ENCODE measurements at regions not wholly inside any gene's neighbourhood (a gene's known extent, or its start where the extent isn't known, plus 50 kb on each side); places are given as distances from the start of the nearest gene placed in this dataset.
"Not testable (repeated sequence)": the region's sequence is repeated elsewhere in the genome, so short reads cannot be mapped to it uniquely, and the experiment has no call there.

DNA sequence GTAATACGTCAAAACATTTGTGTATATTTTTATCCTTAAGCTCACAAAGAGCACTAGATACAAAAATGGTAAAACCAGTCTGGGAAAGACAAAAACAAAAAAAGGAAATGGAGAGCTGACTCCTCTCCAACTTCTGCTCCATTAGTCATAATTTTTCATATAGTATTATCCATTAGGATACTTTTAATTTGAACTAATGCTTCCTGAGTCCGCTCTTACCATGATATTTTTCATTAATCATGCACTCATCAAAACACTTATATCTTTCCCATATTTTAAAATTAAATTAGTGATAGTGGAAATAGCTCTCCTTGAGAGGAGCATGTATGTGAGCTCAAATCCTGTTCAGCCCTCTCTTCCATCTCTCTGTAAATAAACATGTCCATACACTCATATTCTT, 1093.0 kb upstream of the MIR17HG start:
- Histone ChIP-seq H3K27ac (ENCODE audit: insufficient read depth, low read length, poor library complexity, severe bottlenecking) (no peak overlapping the region), H3K36me3 (ENCODE audit: control insufficient read depth, insufficient read depth, low read length) (no peaks in the 10 kb centered on the region), H3K9me3 (ENCODE audit: control insufficient read depth in 2 of 2, low read length in 2 of 2) (peaks cover 0 to 4% of the 10 kb centered on the region in 2 experiments), H3K4me1 (ENCODE audit: control insufficient read depth, insufficient read depth, low read length, poor library complexity, severe bottlenecking) (no peaks in the 10 kb centered on the region), H3K4me3 (ENCODE audit: low read depth, low read length) (no peak overlapping the region), H3K27me3 (ENCODE audit: control insufficient read depth, insufficient read depth, low read length) (no peaks in the 10 kb centered on the region)
- Mint-ChIP-seq H3K27me3 (no peaks in the 10 kb centered on the region), H3K27ac (no peak overlapping the region), H3K9me3 (peaks cover 0 to 44% (median 9%) of the 10 kb centered on the region in 7 donors), H3K36me3 (no peaks in the 10 kb centered on the region), H3K4me3 (no peak overlapping the region), H3K4me1 (no peaks in the 10 kb centered on the region)
- ATAC-seq (ENCODE audit: low read depth in 2 of 2) (no peak), DNase-seq (no peak)

DNA sequence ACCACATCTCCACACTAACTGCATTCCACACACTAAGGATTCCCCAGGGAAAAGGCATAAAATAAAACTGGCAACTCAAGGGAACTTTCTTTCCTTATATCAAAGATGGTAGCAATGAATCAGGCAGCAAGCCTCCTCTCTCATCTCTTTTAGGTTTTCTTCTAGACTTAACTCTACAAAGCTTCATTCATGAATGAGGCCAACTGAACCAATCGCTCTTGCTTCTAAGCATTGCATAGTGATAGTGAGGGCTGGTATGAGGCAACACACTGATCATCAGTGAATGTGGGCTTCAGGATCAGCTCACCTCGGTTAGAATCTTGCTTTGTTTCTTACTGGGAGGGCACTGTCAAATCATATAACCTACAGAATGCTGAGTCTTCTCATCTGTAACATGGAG, 1090.7 kb upstream of the MIR17HG start:
- H3K4me1 Mint-ChIP-seq = no peaks in the 10 kb centered on the region
- H3K36me3 ChIP-seq (ENCODE audit: control insufficient read depth, insufficient read depth, low read length) = no peaks in the 10 kb centered on the region

DNA sequence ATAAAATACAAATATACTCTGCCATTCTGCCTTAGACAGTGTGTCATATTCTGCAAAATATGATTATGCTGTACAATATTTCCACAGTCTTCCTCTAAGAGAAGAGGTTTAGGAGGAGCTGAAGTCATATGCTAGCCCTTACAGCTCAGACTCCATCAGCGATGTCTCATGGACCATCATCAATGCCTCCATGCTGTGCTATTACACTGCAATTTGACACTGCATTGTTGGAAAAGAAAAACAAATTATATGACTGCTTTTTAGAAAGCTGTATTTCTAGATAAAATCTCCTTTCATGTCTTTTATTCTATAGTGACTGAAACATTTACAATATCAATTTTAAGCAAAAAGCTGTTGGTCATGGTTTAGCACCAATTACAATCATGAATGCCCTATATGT, 1089.4 kb upstream of the MIR17HG start:
- no peak overlapping the region for H3K4me3 Mint-ChIP-seq
- ATAC-seq (ENCODE audit: low read depth in 2 of 2) = no peak
- no peaks in the 10 kb centered on the region for H3K4me1 Mint-ChIP-seq
- no peak overlapping the region for H3K27ac Mint-ChIP-seq
- no peak for DNase-seq
- H3K36me3 Mint-ChIP-seq = no peaks in the 10 kb centered on the region
- no peak overlapping the region for H3K27ac ChIP-seq (ENCODE audit: insufficient read depth, low read length, poor library complexity, severe bottlenecking)
- no peak overlapping the region for H3K4me3 ChIP-seq (ENCODE audit: low read depth, low read length)
- no peaks in the 10 kb centered on the region for H3K4me1 ChIP-seq (ENCODE audit: control insufficient read depth, insufficient read depth, low read length, poor library complexity, severe bottlenecking)
- H3K27me3 Mint-ChIP-seq = no peaks in the 10 kb centered on the region
- no peaks in the 10 kb centered on the region for H3K27me3 ChIP-seq (ENCODE audit: control insufficient read depth, insufficient read depth, low read length)
- peaks cover 6 to 35% (median 10%) of the 10 kb centered on the region in 7 donors for H3K9me3 Mint-ChIP-seq
- no peaks in the 10 kb centered on the region for H3K36me3 ChIP-seq (ENCODE audit: control insufficient read depth, insufficient read depth, low read length)
- peaks cover 0 to 1% of the 10 kb centered on the region in 2 experiments for H3K9me3 ChIP-seq (ENCODE audit: control insufficient read depth in 2 of 2, low read length in 2 of 2)

More for the DNA sequence above, 1090.7 kb upstream of the MIR17HG start:
- H3K4me1 ChIP-seq (ENCODE audit: control insufficient read depth, insufficient read depth, low read length, poor library complexity, severe bottlenecking) = no peaks in the 10 kb centered on the region
- Mint-ChIP-seq H3K27ac (no peak overlapping the region), H3K9me3 (peaks cover 4 to 42% (median 10%) of the 10 kb centered on the region in 7 donors), H3K36me3 (no peaks in the 10 kb centered on the region), H3K27me3 (no peaks in the 10 kb centered on the region), H3K4me3 (no peak overlapping the region)
- no peak overlapping the region for H3K27ac ChIP-seq (ENCODE audit: insufficient read depth, low read length, poor library complexity, severe bottlenecking)
- DNase-seq (no peak), ATAC-seq (ENCODE audit: low read depth in 2 of 2) (no peak)
- no peak overlapping the region for H3K4me3 ChIP-seq (ENCODE audit: low read depth, low read length)
- H3K27me3 ChIP-seq (ENCODE audit: control insufficient read depth, insufficient read depth, low read length) = no peaks in the 10 kb centered on the region
- peaks cover 0 to 4% of the 10 kb centered on the region in 2 experiments for H3K9me3 ChIP-seq (ENCODE audit: control insufficient read depth in 2 of 2, low read length in 2 of 2)

DNA sequence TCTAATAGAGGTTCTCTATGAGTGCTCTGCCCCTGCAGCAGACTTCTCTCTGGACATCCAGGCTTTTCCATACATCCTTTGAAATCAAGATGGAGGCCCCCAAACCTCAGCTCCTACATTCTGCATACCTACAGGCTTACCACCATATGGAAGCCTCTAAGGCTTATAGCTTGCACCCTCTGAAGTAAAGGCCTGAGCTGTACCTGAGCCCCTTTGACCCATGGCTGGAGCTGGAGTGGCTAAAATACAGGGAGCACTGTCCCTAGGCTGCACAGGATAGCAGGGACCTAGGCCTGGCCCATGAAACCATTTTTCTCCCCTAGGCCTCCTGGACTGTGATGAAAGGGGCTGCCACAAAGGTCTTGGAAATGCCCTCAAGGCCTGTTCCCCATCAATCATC, 1086.1 kb upstream of the MIR17HG start:
- Histone ChIP-seq H3K27me3 (ENCODE audit: control insufficient read depth, insufficient read depth, low read length) (no peaks in the 10 kb centered on the region), H3K36me3 (ENCODE audit: control insufficient read depth, insufficient read depth, low read length) (no peaks in the 10 kb centered on the region), H3K9me3 (ENCODE audit: control insufficient read depth in 2 of 2, low read length in 2 of 2) (no peaks in the 10 kb centered on the region), H3K4me3 (ENCODE audit: low read depth, low read length) (no peak overlapping the region), H3K27ac (ENCODE audit: insufficient read depth, low read length, poor library complexity, severe bottlenecking) (no peak overlapping the region), H3K4me1 (ENCODE audit: control insufficient read depth, insufficient read depth, low read length, poor library complexity, severe bottlenecking) (no peaks in the 10 kb centered on the region)
- Mint-ChIP-seq H3K27me3 (no peaks in the 10 kb centered on the region), H3K9me3 (peaks cover 6 to 29% (median 8%) of the 10 kb centered on the region in 7 donors), H3K4me3 (no peak overlapping the region), H3K27ac (no peak overlapping the region), H3K4me1 (no peaks in the 10 kb centered on the region), H3K36me3 (no peaks in the 10 kb centered on the region)
- ATAC-seq (ENCODE audit: low read depth in 2 of 2) (no peak), DNase-seq (no peak)

DNA sequence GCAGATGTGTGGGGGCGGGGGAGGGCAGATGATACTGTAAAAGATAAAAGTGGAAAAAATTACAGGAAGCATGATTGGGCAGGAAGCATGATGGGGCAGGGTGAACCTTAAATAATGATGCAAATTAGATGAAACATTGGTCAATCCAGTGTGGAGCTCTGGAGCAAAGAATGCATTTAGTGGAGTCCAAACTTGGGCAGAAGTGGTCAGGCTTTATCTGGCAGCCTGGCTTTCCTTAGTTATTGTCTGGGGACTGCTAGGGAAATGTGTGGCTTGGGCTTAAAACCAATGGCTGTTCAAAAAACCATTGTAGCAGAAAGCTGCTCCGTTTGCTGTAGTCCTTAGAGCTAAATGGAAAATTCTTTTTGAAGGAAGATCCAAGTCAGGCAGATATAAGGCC, 1077.3 kb upstream of the MIR17HG start:
- no peaks in the 10 kb centered on the region for H3K36me3 Mint-ChIP-seq
- no peak overlapping the region for H3K27ac Mint-ChIP-seq
- Histone ChIP-seq H3K4me3 (ENCODE audit: low read depth, low read length) (no peak overlapping the region), H3K4me1 (ENCODE audit: control insufficient read depth, insufficient read depth, low read length, poor library complexity, severe bottlenecking) (no peaks in the 10 kb centered on the region), H3K27ac (ENCODE audit: insufficient read depth, low read length, poor library complexity, severe bottlenecking) (no peak overlapping the region), H3K27me3 (ENCODE audit: control insufficient read depth, insufficient read depth, low read length) (no peaks in the 10 kb centered on the region), H3K9me3 (ENCODE audit: control insufficient read depth in 2 of 2, low read length in 2 of 2) (peaks cover 0 to 6% of the 10 kb centered on the region in 2 experiments), H3K36me3 (ENCODE audit: control insufficient read depth, insufficient read depth, low read length) (no peaks in the 10 kb centered on the region)
- H3K4me1 Mint-ChIP-seq = no peaks in the 10 kb centered on the region
- ATAC-seq (ENCODE audit: low read depth in 2 of 2) = no peak
- H3K9me3 Mint-ChIP-seq = peaks cover 0 to 30% (median 8%) of the 10 kb centered on the region in 7 donors
- H3K4me3 Mint-ChIP-seq = no peak overlapping the region
- no peaks in the 10 kb centered on the region for H3K27me3 Mint-ChIP-seq
- DNase-seq = no peak

DNA sequence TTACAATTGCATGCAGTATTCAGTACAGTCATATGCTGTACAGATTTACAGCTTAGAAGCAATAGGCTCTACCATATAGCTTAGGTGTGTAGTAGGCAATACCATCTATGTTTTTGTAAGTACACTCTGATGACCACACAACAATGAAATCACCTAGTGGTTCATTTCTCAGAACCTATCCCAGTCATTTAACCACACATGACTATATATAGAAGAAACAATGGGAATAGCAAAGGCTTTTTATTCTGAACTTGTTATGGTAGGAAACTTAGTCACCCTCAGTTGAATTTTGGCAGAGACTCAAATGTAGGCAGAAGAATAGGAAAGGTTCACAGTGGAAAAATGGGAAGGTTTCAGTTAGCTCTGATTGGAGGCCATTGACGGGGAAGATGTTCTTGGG, 1075.1 kb upstream of the MIR17HG start:
- Mint-ChIP-seq H3K4me1 (no peaks in the 10 kb centered on the region), H3K9me3 (peaks cover 0 to 26% (median 6%) of the 10 kb centered on the region in 7 donors), H3K4me3 (no peak overlapping the region), H3K36me3 (no peaks in the 10 kb centered on the region), H3K27ac (no peak overlapping the region), H3K27me3 (no peaks in the 10 kb centered on the region)
- Histone ChIP-seq H3K27me3 (ENCODE audit: control insufficient read depth, insufficient read depth, low read length) (no peaks in the 10 kb centered on the region), H3K36me3 (ENCODE audit: control insufficient read depth, insufficient read depth, low read length) (no peaks in the 10 kb centered on the region), H3K27ac (ENCODE audit: insufficient read depth, low read length, poor library complexity, severe bottlenecking) (no peak overlapping the region), H3K4me3 (ENCODE audit: low read depth, low read length) (no peak overlapping the region), H3K9me3 (ENCODE audit: control insufficient read depth in 2 of 2, low read length in 2 of 2) (peaks cover 0 to 6% of the 10 kb centered on the region in 2 experiments), H3K4me1 (ENCODE audit: control insufficient read depth, insufficient read depth, low read length, poor library complexity, severe bottlenecking) (no peaks in the 10 kb centered on the region)
- ATAC-seq (ENCODE audit: low read depth in 2 of 2) = no peak
- no peak for DNase-seq

DNA sequence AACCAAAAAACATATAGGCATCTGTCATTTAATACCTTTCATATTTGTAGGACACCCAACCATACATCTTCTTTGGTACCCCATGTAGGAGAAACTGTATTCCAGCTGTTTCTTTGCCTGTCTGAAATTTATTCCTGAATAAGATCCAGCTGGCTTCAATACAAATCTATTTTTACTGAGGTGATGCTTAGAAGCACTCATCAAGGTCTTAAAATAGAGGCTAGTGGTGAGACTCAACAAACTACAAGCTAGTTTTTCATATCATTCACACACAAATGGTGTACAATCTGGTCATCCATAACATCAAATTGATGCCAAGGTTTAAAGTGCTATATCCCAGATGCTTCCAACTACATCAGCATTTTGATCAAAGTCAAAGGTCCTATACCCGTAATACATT, 1071.3 kb upstream of the MIR17HG start:
- no peaks in the 10 kb centered on the region for H3K36me3 ChIP-seq (ENCODE audit: control insufficient read depth, insufficient read depth, low read length)
- Mint-ChIP-seq H3K27me3 (no peaks in the 10 kb centered on the region), H3K4me3 (no peak overlapping the region), H3K9me3 (peaks cover 0 to 16% (median 5%) of the 10 kb centered on the region in 7 donors), H3K36me3 (no peaks in the 10 kb centered on the region), H3K4me1 (no peaks in the 10 kb centered on the region), H3K27ac (no peak overlapping the region)
- no peak for ATAC-seq (ENCODE audit: low read depth in 2 of 2)
- no peaks in the 10 kb centered on the region for H3K9me3 ChIP-seq (ENCODE audit: control insufficient read depth in 2 of 2, low read length in 2 of 2)
- no peaks in the 10 kb centered on the region for H3K4me1 ChIP-seq (ENCODE audit: control insufficient read depth, insufficient read depth, low read length, poor library complexity, severe bottlenecking)
- no peak overlapping the region for H3K4me3 ChIP-seq (ENCODE audit: low read depth, low read length)
- no peak overlapping the region for H3K27ac ChIP-seq (ENCODE audit: insufficient read depth, low read length, poor library complexity, severe bottlenecking)
- DNase-seq = no peak
- H3K27me3 ChIP-seq (ENCODE audit: control insufficient read depth, insufficient read depth, low read length) = no peaks in the 10 kb centered on the region

DNA sequence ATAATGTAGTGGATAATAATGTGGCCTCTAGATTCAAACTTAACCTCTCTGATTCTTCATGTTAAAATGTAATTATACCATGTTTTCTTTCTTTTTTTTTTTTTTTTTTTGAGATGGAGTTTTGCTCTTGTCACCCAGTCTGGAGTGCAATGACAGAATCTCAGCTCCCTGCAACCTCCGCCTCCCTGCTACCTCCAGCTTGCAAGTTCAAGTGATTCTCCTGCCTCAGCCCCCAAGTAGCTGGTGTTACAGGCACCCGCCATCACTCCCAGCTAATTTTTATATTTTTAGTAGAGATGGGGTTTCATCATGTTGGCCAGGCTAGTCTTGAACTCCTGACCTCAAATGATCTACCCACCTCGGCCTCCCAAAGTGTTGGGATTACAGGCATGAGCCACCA, 1069.3 kb upstream of the MIR17HG start:
- not testable (repeated sequence) for H3K27me3 ChIP-seq (ENCODE audit: control insufficient read depth, insufficient read depth, low read length); H3K36me3 Mint-ChIP-seq; H3K4me1 ChIP-seq (ENCODE audit: control insufficient read depth, insufficient read depth, low read length, poor library complexity, severe bottlenecking); H3K9me3 ChIP-seq (ENCODE audit: control insufficient read depth in 2 of 2, low read length in 2 of 2); H3K27ac ChIP-seq (ENCODE audit: insufficient read depth, low read length, poor library complexity, severe bottlenecking); H3K4me3 ChIP-seq (ENCODE audit: low read depth, low read length); DNase-seq; ATAC-seq (ENCODE audit: low read depth in 2 of 2); H3K4me3 Mint-ChIP-seq; H3K36me3 ChIP-seq (ENCODE audit: control insufficient read depth, insufficient read depth, low read length); H3K4me1 Mint-ChIP-seq; H3K27me3 Mint-ChIP-seq; H3K27ac Mint-ChIP-seq
- peaks cover 0 to 12% (median under 1%) of the 10 kb centered on the region in 7 donors for H3K9me3 Mint-ChIP-seq

Measured in CD4-positive, CD25-positive, alpha-beta regulatory T cell (primary cell).